Right ventricle myocardium superior (tissue), 1 donor: ENCODE measurements at regions not wholly inside any gene's neighbourhood (a gene's known extent, or its start where the extent isn't known, plus 50 kb on each side); places are given as distances from the start of the nearest gene placed in this dataset.

ENCODE experiments used
- ATAC-seq: fragments of 200-7000 bp; cut with Tn5 transposase; one replicate; pipeline ENCODE4 v1.9.1; 2020; ENCODE audit warnings: mild to moderate bottlenecking; ENCODE audit not compliant: poor library complexity
- DNase-seq: peaks from one replicate; pipeline ENCODE4 v3.0.0-alpha.2; 2020
- intact Hi-C: fragments of 100-400 bp; cut with DNase I; formaldehyde crosslinking; loops from one replicate; pipeline ENCODE4 v1.11.2; 2022
- donor health status: DM: no; HTN: yes; CAD: no; lungs with severe emphysema.

DNA sequence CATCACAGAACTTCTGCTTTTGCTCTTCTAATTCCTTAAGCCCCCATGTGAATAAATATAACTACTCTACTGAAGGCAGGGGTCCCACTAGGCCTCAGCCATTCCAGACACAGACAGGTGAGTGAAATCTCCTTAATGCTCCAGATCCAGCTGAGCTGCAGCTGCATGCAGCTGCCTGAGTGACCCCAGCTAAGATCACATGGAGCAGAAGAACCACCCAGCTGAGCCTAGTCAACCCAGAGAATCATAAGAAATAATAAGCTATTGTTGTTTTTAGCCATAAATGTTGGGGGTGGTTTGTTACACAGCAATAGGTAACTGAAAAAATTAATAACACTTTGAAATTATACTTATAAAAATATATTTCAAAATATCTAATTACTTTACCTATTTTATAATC lies 220.3 kb downstream of the SIPA1L2 start:
- ATAC-seq: no peak
- DNase-seq: no peak
- intact Hi-C loops: no loop called here

- ATAC-seq: no peak
- DNase-seq: no peak
- intact Hi-C loops: no loop called here
These were observed 222.8 kb downstream of the SIPA1L2 start for GRCh38 chr1:232407120-232407519.

DNA sequence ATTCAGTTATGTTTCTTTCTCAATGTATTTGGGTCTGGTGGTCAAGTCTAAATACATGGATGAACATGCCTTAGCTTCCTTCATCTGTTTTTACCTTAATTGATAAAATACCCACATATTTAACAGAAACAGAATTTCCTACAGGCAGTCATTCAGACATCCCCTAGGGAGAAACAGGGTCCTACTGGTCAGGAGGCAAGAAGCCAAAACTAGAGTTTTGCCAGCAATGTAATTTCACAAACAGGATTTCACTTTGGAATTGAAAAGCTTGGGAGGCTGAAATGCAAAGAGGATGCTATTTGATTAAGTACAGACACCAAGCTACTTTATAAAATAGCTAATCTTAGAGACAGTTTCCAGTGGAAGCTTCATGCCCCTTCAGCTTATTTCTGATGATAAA lies 224.2 kb downstream of the SIPA1L2 start:
- intact Hi-C loops: no loop called here
- ATAC-seq (no peak), DNase-seq (no peak)

- ATAC-seq: peak; percentile 58
- DNase-seq: no peak
- intact Hi-C loops: no loop called here
These were observed 224.8 kb downstream of the SIPA1L2 start for GRCh38 chr1:232404981-232405731.

DNA sequence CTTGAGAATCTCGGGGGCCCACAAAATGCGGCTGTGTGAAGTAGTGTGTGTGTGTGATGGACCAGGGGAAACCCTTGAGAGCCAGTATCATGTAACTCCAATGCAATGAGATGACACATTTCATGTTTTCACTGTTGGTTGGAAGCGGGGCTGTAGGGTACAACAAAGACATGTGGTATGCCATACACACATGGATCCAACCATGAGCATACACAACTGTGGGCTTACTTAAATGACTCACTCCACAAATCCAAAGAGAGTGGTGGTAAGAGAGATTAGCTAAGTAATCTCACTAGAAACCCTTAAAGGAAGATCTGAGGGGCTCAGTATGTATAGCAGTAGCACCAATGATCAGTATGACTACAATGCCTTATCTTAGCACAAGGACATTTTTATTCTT lies 225.7 kb downstream of the SIPA1L2 start:
- ATAC-seq: no peak
- intact Hi-C loops: no loop called here
- DNase-seq: no peak

GRCh38 chr1:232403017-232403714 lies 226.8 kb downstream of the SIPA1L2 start:
- intact Hi-C loops: no loop called here
- ATAC-seq (peak; percentile 58), DNase-seq (peak; percentile 56)

- DNase-seq: no peak
- intact Hi-C loops: no loop called here
- no peak for ATAC-seq
These were observed 231.1 kb downstream of the SIPA1L2 start for GRCh38 chr1:232398823-232399222.

- intact Hi-C loops: no loop called here
- no peak for ATAC-seq
- DNase-seq: no peak
These were observed 236.3 kb downstream of the SIPA1L2 start for GRCh38 chr1:232393444-232394146.

GRCh38 chr1:232393010-232393409 lies 236.9 kb downstream of the SIPA1L2 start:
- no peak for ATAC-seq
- intact Hi-C loops: no loop called here

GRCh38 chr1:232390590-232390989 lies 239.3 kb downstream of the SIPA1L2 start:
- no peak for ATAC-seq
- intact Hi-C loops: no loop called here
- DNase-seq: no peak

More at GRCh38 chr1:232393010-232393409, 236.9 kb downstream of the SIPA1L2 start:
- no peak for DNase-seq

DNA sequence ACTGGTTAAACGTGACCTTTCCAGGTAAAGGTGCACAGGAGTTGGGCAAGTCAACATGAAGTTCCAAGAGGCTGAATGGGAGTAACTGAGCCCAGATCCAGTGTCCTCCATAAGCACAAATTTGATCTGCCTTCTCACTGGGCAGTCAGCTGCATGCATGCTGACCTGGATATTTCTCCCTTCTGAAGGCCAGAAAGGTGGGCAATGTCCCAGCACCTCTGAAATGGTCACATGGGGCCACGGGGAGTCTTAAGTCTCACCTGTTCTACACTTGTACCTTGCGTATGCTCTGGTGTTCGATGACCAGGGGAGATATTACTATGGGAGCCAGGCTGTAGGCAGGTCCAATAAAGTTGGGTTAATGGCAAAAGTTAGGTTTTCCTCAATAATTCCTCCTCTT lies 240.2 kb downstream of the SIPA1L2 start:
- intact Hi-C loops: no loop called here
- ATAC-seq: no peak
- DNase-seq: no peak

DNA sequence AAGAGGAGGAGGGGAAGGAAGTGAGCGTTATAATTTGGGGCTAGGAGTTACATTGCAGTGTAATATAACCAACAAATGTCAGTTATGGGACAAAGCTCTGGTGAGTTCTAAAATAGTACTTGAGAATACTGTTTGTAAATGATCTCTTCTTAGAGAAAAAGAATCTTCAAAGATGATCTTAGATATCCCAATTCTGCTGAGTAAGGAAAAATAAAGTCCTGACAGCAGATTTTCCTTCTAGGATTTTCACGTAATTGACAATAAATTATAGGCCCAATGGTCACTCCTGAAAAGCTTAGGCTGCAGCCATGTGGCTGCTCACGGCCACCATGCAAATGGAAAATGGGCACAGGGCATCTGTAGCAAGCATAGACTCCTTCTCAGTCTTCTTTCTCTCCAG lies 241.6 kb downstream of the SIPA1L2 start:
- no peak for ATAC-seq
- intact Hi-C loops: no loop called here
- DNase-seq: no peak

DNA sequence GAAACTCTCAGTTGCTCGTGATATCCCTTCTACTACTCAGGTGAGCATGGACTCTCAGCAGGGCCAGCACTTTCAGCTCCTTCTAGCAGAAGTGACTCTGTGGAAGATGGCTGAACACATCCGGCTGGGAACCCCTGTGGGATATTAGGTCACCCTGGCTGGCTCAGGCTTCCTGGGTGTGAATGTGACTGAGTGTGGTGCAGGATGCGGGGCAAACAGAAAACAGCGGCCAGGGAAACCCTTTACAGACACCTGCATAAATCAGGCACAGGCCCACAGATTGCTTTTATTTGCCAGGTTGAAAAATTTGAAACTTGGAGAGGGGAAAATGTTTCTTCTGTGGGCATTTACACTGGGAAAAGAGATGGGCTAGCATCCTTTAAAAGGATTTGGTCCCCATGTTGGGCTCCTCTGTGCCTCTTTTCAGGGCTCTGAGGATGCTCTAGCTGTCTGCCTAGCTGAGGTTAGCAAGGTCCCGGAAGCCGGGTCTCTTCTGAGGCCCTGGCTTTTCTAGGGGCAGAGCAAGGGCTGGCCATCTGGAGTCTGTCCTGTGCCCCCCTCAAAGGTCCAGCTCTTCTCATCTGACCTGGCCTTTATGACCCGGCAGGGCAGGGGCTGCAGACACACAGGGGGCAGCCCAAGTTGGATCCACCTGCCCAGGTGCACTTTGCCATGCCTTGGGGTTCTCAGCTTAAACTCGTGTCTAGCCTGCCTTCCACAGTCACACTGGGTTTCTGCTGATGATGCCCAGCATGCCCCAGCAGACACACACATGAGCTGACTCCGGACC lies 243.0 kb downstream of the SIPA1L2 start:
- intact Hi-C loops: no loop called here
- DNase-seq: no peak
- no peak for ATAC-seq

GRCh38 chr1:232386294-232386693 lies 243.6 kb downstream of the SIPA1L2 start:
- DNase-seq (no peak), ATAC-seq (peak; percentile 30)
- intact Hi-C loops: no loop called here

DNA sequence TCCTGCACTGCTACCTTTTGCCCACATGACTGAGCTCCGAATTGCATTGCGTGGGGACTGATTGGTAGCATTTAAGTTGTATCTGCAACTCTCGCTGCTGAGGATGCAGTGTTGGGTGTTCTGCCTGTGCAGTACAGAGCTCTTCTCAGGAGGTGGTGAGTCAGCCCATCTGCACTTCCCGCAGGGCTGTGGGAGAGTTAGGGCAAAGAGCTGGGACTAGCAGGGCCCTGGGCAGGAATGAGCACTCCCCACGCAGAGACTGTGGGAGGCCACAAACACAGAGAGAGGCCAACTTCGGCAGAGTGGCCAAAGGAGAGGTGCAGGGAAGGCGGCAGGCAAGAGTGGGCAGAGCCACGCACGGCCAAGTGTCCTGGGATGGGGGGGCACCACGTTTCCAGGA lies 244.7 kb downstream of the SIPA1L2 start:
- DNase-seq: no peak
- ATAC-seq: no peak

GRCh38 chr1:232384171-232384883 lies 245.6 kb downstream of the SIPA1L2 start:
- DNase-seq: no peak
- intact Hi-C loops: no loop called here
- no peak for ATAC-seq

More for the DNA sequence above, 244.7 kb downstream of the SIPA1L2 start:
- intact Hi-C loops: no loop called here

DNA sequence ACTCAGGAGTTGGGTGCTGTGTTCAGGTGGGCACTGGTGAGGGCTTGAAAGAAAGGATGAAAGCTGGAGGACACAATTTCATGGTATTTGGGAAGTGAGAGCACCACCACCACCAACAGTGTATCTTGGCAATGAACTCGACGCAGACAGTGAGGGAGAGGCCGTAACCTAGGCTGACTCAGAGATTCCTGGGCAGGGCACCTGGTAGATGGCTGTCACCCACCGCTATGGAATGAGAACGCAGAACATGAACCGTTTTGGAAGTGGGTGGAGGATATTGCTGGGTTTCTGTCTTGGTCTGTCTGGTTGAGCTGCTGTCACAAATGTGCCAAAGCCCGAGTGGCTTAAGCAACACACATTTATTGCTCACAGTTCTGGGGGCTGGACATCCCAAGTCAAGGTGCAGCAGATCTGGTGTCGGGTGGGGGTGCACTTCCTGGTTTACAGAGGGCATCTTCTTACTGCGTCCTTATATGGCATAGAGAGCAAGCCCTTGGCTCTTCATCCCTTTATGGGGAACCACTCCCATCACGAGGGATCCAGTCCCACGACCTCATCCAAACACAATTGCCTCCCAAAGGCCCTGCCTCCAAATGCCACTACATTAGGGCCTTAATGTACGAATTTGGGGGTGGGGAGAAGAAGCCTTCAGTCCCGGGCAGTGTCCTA lies 246.3 kb downstream of the SIPA1L2 start:
- DNase-seq (no peak), ATAC-seq (no peak)
- intact Hi-C loops: no loop called here

DNA sequence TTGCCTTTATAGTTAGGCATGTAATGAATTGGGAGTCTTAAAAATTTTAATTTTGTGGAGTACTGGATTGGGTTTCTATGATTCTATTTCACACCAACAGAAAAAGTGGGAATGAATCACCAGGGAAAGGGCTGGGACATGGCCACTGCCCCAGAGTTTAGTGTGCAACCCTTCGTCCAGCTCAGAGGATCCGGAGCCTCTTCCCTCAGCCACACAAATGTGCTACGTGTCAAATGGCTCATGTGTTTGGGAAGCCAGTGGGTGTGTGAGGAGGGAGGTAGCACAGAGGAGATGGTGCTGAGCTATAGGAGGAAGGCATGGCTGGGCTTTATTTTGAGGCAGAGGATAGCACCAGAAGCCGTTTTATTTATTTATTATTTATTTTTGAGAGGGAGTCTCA lies 247.3 kb downstream of the SIPA1L2 start:
- no peak for DNase-seq
- intact Hi-C loops: no loop called here
- no peak for ATAC-seq
